ENCODE measurements at regions not wholly inside any gene's neighbourhood (a gene's known extent, or its start where the extent isn't known, plus 50 kb on each side); places are given as distances from the start of the nearest gene placed in this dataset.

DNA sequence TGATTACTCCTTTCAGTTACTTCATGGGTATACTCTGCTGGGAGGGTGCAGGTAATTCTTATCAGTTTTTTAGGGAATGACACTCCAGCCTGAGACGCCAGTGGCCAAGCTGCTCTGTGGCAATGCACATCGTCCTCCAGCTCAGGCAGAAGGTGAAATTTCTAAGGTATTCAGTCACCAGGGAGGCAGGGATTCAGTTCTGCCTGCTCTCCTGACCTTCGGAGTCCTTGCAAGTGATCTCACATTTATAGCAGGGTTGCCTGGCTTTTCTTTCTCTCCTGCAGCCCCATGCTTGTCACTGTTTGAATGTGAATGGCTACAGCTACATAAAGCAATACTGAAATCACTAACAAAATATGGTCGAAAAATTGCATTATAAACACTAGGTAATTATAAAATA is 1447.5 kb downstream of the EFNB2 start:
- TF ChIP-seq CTCF (IDR thresholded peaks at IDR 0.05; ENCODE audit: control insufficient read depth, insufficient read depth, low read depth, low read length, missing control alignments): no peak

GRCh38 chr13:105084931-105085330 is 1450.5 kb downstream of the EFNB2 start:
- no peak for DNase-seq (ENCODE audit: low read depth)
- no peak for TF ChIP-seq CTCF (IDR thresholded peaks at IDR 0.05; ENCODE audit: control insufficient read depth, insufficient read depth, low read depth, low read length, missing control alignments)
- H3K4me3 ChIP-seq (ENCODE audit: control insufficient read depth, low read depth, low read length): no peak overlapping the region

More for the DNA sequence above, 1447.5 kb downstream of the EFNB2 start:
- DNase-seq (ENCODE audit: low read depth): no peak
- H3K4me3 ChIP-seq (ENCODE audit: control insufficient read depth, low read depth, low read length): no peak overlapping the region

DNA sequence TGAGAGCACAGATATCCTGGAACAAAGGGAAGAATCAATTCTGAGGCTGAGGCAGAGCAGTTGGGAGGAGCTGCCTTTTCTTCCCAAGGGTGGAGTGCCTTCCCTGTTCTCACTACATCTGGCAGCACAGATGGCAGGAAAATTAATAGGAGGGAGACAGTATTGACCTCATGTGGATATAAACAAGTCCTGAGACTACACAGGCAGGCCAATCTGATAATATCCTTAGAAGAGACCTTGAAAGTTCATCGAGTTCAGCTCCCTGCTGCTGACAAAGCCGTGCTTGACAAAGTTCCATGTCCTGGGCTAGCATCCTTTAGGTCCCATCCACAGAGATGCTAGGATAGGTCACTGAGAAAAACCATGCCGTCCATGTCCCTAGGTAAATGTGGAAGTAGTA is 1451.5 kb downstream of the EFNB2 start:
- H3K4me3 ChIP-seq (ENCODE audit: control insufficient read depth, low read depth, low read length): no peak overlapping the region
- TF ChIP-seq CTCF (IDR thresholded peaks at IDR 0.05; ENCODE audit: control insufficient read depth, insufficient read depth, low read depth, low read length, missing control alignments): no peak
- no peak for DNase-seq (ENCODE audit: low read depth)

- no peak for TF ChIP-seq CTCF (IDR thresholded peaks at IDR 0.05; ENCODE audit: control insufficient read depth, insufficient read depth, low read depth, low read length, missing control alignments)
- no peak for DNase-seq (ENCODE audit: low read depth)
Measured at GRCh38 chr13:105074755-105075154, 1460.7 kb downstream of the EFNB2 start.

DNA sequence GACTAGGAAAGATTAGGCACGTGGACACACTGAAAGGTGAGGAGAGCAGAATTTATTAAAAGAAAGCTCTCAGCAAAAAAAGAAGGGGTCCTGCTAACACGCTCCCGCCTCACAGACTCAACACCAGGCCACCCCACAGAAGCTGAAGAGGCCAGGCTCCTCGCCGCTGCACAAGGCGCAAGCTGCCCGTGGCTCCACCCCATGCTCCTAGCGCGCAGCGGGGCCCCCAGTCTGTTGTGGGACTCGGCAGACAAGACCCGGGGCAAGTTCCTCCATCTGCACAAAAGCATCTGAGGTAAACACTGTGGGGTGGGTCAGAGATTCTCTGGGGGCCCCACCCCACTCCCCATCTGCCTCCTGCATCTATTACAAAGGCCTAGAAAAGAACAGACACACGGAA is 1462.4 kb downstream of the EFNB2 start:
- no peak for TF ChIP-seq CTCF (IDR thresholded peaks at IDR 0.05; ENCODE audit: control insufficient read depth, insufficient read depth, low read depth, low read length, missing control alignments)
- no peak for DNase-seq (ENCODE audit: low read depth)
- no peak overlapping the region for H3K4me3 ChIP-seq (ENCODE audit: control insufficient read depth, low read depth, low read length)

More at GRCh38 chr13:105074755-105075154, 1460.7 kb downstream of the EFNB2 start:
- no peak overlapping the region for H3K4me3 ChIP-seq (ENCODE audit: control insufficient read depth, low read depth, low read length)

- no peak overlapping the region for H3K4me3 ChIP-seq (ENCODE audit: control insufficient read depth, low read depth, low read length)
- no peak for DNase-seq (ENCODE audit: low read depth)
- TF ChIP-seq CTCF (IDR thresholded peaks at IDR 0.05; ENCODE audit: control insufficient read depth, insufficient read depth, low read depth, low read length, missing control alignments): no peak
Measured at GRCh38 chr13:105070452-105070851, 1465.0 kb downstream of the EFNB2 start.

DNA sequence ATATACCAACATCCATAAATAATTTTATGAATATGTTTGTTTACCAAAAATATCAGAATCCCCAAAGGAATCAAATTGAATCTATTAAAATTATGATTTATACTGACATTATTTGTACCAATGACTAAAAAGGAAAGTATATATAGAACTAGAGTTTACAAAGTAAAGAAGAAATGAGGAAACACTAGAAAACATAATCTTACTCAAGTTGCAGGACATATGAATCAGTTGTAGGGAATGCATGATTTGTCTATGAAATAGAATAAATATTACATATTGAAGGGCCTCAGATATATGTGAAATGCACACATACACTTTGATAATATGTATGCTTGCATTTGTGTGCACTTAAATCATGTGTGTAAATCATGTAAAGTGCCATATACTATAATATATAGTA is 1466.4 kb downstream of the EFNB2 start:
- no peak for TF ChIP-seq CTCF (IDR thresholded peaks at IDR 0.05; ENCODE audit: control insufficient read depth, insufficient read depth, low read depth, low read length, missing control alignments)
- no peak for DNase-seq (ENCODE audit: low read depth)
- H3K4me3 ChIP-seq (ENCODE audit: control insufficient read depth, low read depth, low read length): no peak overlapping the region

Measured in AG09309 (cell line).